ENCODE measurements at regions not wholly inside any gene's neighbourhood (a gene's known extent, or its start where the extent isn't known, plus 50 kb on each side); places are given as distances from the start of the nearest gene placed in this dataset.
"Not testable (repeated sequence)": the region's sequence is repeated elsewhere in the genome, so short reads cannot be mapped to it uniquely, and the experiment has no call there.

- no peak for DNase-seq
These were observed 256.0 kb upstream of the TCERG1L start for GRCh38 chr10:131567279-131568162.

GRCh38 chr10:131568866-131569265 lies 257.3 kb upstream of the TCERG1L start:
- no peak for DNase-seq

GRCh38 chr10:131569851-131570715 lies 258.6 kb upstream of the TCERG1L start:
- DNase-seq = no peak

- no peak for DNase-seq
These were observed 259.3 kb upstream of the TCERG1L start for GRCh38 chr10:131570716-131571307.

DNA sequence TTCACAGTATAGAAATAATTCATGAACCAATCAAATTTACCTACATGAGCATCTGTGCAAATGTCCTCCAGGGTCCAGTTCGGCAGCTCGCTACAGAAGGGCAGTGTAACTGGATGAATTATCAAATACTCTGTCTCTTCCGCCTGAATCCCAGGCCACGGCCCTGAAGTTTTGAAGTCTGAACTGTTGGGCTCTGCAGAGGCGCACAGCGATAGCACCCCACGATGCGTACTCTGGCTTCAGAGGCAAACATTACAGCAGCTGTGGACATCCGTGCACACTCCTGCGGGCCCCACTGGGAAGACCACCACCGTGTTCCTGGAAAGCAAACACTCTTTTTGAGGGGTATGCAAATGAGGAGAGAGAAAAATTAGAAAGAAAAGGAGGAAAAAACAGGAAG lies 259.8 kb upstream of the TCERG1L start:
- no peak for DNase-seq

DNA sequence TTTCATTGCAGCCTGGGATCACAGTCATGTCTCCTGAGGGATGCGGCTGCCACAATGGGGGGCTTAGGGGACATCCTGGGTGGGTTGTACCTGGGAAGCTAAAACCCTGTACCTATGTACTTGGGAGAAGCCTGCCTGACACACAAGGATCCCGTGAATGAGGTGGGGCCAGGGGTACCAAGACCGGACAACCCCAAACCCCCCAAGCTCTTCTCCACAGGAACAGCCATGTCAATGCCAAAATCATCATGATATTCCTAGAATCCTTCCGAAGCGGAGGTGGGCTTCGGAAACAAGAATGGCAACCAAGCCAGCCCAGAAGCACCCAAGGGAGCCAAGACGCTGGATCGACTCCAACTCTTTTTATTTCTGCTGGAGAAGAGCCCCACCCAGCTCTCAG lies 260.3 kb upstream of the TCERG1L start:
- DNase-seq = no peak

DNA sequence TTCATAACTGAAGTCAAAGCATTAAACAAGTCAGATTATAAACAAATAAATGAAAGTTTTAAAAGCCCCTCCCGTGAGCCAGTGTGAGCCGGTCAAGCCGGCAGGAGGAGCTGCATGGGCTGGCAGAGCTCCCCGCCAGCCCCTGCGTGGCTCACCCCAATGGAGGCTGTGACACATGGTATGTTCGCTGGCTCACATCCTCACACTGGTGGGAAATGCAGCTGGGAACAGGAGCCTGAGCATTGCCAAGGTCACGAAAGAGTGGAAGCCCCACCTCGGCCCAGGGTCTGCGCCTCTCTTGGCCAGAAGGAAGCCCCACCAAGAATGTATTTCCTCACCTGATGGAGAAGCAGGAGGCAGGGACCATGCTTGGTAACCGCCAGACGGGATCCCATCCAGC lies 261.7 kb upstream of the TCERG1L start:
- no peak for DNase-seq

DNA sequence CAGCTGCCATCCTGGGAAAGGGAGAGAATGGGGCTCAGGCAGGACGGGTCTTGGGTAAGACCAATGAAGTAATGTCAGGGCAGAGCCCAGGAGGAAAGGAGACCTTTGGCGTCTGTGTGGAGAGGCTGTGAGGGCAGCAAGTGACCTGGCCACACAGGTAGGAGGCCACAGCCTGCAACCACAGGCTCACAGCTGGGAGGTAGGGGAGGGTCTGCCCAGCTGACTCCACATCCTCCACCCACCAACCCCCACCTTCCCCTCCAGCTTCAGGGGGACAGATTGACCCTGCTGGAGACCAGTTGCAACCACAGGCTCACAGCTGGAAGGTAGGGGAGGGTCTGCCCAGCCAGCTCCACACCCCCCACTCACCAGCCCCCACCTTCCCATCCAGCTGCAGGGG lies 262.2 kb upstream of the TCERG1L start:
- DNase-seq = no peak

GRCh38 chr10:131574363-131574706 lies 262.8 kb upstream of the TCERG1L start:
- no peak for DNase-seq

DNA sequence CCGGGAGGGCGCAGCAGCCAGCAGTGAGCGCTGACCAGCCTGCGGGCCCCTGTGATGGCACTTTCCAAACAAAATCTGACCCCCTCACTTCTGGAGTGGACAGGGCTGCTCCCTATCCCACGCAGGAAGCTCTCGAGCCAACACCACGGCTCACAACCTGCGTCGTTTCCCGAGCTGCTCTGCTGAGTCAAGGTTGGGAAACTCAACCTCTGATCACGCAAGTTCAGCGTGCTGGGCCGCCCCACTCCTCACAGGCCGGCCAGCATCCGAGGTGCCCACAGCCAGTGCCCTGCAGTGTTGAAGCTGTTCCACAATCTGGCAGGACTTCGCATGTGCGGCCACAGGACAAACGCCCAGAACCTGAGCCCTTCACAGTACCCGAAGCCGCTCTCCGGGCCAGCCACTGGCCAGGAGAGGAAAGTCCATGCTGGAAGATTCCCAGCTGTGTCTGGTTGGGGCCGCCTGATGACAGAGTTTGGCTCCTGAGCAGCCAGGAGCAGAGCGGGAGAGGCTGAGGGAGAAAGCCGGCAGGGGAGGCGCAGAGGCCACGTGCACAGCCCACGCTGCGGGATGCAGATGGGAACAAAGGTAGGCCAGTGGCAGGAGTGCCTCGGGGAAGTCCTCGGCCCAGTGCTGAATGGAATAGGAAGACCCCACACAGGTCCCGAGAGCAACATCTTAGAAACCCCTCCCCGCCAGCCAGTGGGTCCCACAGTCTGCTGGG lies 263.3 kb upstream of the TCERG1L start:
- DNase-seq = no peak

DNA sequence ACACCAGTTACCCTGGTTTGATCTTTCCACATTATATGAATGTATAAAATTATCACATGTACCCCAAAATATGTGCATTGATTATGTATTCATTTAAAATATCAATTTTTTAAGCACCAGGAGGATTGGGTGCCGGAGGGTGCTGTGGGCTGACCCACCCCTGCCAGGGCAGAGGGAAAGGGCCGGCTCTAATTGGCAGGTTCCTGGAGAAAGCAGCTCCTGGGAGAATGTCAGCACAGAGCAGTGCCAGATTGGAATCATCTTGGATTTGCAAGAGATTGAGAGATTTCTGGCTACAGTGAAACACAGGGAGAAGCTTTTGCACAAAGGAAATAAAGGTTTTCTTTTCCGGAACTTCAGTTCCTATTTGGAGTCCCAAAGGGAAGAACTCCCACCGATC lies 264.4 kb upstream of the TCERG1L start:
- no peak for DNase-seq

DNA sequence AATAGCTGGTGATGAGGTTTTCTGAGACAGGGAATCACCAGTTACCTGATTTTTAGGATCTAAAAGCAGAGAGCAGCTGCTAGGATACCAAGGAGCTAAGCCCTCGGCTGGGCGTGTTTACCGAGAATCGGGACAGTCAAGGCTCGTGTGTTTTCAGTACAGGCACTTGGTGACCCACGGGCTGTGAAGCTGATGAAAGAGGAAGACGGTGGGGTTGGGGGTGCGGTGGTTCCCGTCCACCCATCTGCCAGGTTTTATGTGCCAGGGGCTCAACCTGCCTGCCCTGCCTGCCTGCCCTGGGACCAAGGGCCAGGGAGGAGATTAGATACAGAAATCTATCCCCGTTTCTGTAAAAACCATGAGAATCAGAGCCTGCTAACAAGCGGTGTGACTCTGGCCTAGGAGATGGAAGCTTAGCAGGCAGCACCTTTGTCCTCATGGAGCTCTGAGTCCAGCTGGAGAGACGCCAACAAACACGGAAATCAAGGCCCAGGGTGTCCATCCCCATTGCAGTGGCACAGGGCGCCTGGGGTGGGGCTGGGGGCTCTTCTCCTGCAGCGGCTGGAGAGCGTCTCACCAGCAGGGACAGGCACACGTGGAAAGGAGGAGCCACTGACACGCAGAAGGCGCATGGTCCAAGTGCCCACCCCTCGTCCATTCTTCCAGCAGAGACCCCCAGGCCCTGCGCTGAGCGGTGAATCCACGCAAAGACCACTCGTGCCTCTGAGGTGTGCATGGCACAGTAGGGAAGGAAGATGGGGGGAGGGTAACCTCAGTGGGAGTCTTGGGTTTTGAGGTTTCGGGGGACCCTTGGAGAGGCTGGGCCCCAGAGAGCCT lies 265.0 kb upstream of the TCERG1L start:
- no peak for DNase-seq

GRCh38 chr10:131577178-131577555 lies 265.6 kb upstream of the TCERG1L start:
- DNase-seq = no peak

DNA sequence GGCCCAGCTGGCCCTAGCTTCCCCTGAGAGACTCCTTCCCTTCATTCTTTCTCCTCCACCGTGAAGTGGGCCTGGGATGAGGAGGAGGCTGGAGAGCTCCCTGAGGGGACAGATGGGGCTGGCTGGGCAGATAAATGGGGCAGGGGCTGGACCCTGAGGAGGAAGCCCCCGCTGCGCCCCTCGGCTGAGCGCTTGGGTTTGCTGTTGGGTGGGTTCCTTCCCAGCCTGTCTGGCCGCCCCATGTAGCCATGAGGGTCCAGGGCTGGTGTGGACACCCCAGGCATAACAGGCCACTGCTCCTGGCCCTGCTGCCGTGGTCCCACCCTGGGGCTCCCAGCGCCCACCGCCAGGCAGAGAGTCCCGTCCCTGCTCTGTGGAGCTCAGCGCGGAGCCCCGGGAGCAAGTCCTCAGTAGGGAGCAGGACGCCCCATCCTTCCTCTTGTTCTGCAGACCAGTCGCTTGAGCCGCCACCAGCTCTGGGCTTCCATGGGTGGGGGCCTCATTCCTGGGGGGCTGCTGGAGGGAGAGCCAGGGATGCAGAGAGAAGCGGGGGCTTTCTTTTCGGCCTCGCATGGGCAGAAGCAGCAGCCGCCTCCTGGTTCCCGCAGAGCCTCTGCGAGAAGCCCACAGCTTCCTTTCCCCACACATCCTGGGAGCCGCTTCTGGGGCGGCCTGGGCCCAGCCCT lies 266.4 kb upstream of the TCERG1L start:
- DNase-seq = no peak

DNA sequence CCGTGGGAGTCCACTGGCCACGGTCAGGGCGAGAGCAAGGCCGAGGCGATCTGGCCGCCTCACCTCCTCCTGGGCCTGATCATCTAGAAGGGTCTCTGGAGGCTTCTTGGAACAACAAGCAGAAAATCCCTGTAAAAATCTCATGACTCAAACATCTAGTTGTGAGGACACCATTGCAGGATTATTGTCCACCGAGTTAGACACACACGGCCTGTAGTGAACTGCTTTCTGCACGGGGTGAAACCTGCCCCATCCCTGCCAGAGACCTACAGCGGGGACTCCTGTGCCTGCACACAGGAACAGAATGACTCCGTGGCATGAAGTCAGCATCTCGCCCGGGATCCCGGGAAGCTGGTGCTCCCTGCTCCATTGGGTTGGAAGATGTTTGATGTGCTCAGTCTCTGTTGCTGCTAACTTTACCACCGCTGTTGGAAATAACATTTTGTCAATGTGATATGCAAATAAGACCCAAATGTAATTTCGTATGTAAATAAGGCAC lies 267.0 kb upstream of the TCERG1L start:
- DNase-seq = no peak

DNA sequence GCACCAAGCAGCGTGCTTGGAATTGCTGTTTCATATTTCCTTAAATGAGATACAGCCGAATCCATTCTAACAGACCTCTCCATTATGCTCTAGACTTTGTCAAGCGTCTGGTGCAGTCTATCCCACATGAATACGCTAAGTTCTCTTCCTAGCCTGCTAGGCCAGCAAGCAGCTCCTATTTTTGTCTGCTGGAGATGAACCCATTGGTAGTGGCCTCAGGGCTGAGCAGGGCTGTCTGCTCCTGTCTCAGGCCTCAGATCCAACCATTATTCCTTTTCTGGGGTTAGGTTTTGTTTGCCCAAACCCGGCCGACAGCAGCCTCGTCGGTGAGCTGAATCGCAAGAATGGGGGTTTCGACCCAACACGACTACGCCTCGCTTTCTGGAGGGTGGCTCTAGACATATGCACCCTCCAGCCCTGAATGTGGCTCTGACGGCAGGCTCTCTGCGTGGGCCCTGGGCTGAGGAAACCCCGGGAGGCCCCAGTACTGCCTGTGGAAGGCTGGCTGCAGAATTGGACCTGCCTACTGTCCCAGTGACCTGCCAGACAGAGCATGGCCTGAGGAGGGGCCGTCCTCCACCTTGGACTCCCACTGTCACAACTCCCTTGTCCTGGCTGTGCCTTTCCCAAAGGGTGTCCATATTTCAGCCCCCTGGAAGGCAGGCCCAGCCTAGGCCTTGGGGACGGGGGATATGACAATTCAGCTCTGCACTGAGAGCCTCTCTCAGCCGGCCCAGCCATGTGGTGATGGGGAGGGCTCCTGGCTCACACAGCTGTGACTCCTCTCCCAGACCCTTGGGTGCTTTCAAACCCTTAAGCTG lies 267.9 kb upstream of the TCERG1L start:
- no peak for DNase-seq

GRCh38 chr10:131580076-131580652 lies 268.6 kb upstream of the TCERG1L start:
- no peak for DNase-seq

DNA sequence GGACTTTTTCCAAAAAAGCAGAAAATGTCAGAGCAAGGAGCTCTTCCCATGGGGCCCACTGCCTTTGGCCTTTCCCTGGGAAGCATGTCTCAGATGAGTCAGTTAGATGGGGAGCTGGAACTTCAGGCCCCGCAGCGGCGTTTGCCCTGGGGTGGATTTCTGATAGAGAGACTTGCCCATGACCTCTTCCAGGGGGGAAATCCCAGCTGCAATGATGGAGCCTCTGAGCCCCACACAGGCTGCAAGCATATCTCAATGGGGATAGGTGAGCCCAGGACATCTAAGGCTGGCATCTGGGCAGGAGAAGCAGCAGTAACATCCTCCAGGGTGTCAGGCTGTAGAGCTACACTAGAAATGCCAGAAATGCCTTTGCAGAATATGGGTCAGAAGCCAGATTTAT lies 269.2 kb upstream of the TCERG1L start:
- no peak for DNase-seq

DNA sequence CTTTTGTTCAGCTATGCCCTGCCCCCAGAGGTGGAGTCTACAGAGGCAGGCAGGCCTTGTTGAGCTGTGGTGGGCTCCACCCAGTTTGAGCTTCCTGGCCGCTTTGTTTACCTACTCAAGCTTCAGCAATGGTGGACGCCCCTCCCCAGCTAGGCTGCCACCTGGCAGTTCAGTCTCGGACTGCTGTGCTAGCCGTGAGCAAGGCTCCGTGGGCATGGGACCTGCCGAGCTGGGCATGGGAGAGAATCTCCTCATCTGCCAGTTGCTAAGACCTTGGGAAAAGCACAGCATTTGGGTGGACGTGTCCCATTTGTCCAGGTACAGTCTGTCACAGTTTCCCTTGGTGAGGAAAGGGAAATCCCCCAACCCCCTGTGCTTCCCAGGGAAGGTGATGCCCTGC lies 270.0 kb upstream of the TCERG1L start:
- DNase-seq = not testable (repeated sequence)

GRCh38 chr10:131584287-131584686 lies 272.8 kb upstream of the TCERG1L start:
- DNase-seq = no peak
